Kidney (tissue), 13 donors: ENCODE measurements at regions not wholly inside any gene's neighbourhood (a gene's known extent, or its start where the extent isn't known, plus 50 kb on each side); places are given as distances from the start of the nearest gene placed in this dataset.

ENCODE experiments used
- DNase-seq, 5 donors: peaks; one replicate each; pipeline ENCODE4 v3.0.0-alpha.2; 2013 to 2020
- FAIRE-seq: peaks from 2 replicates; lab custom pipeline; 2012; peaks lifted over from hg19 to GRCh38; lab: Jason Lieb, UNC
- H3K27ac ChIP-seq, 2 donors: one replicate each; pipeline ENCODE4 v1.7.0; 2013; ENCODE audit warnings: low read depth in 2 of 2, low read length in 2 of 2, inconsistent platforms in 1 of 2
- H3K27me3 ChIP-seq: one replicate; pipeline ENCODE4 v1.7.1; 2013; ENCODE audit warnings: low read length, inconsistent platforms; ENCODE audit not compliant: control insufficient read depth, insufficient read depth
- H3K36me3 ChIP-seq, 3 donors: one replicate each; pipeline versions ENCODE4 v1.7.0 to v1.7.1; 2013; ENCODE audit warnings: low read length in 3 of 3, control low read depth in 1 of 3, inconsistent platforms in 1 of 3; ENCODE audit not compliant: insufficient read depth in 3 of 3, control insufficient read depth in 2 of 3
- H3K4me1 ChIP-seq, 3 donors: one replicate each; pipeline versions ENCODE4 v1.7.0 to v1.7.1; 2013; ENCODE audit warnings: low read length in 3 of 3, inconsistent platforms in 1 of 3, low read depth in 1 of 3; ENCODE audit not compliant: control insufficient read depth in 2 of 3, insufficient read depth in 2 of 3
- H3K4me3 ChIP-seq, 3 donors: one replicate each; pipeline versions ENCODE4 v1.7.0 to v1.8.1; 2013; ENCODE audit warnings: low read length in 3 of 3, control low read depth in 1 of 3, inconsistent platforms in 1 of 3
- H3K9ac ChIP-seq, 3 donors: one replicate each; pipeline versions ENCODE4 v1.7.0 to v1.7.1; 2013; ENCODE audit warnings: low read length in 3 of 3, control low read depth in 1 of 3, inconsistent platforms in 1 of 3
- H3K9me3 ChIP-seq, 3 donors: one replicate each; pipeline versions ENCODE4 v1.7.0 to v1.7.1; 2013; ENCODE audit warnings: low read length in 3 of 3, control low read depth in 1 of 3, inconsistent platforms in 1 of 3; ENCODE audit not compliant: control insufficient read depth in 2 of 3, insufficient read depth in 1 of 3
- intact Hi-C: fragments of 100-400 bp; cut with DNase I; formaldehyde crosslinking; loops from one replicate; pipeline ENCODE4 v1.11.1; 2022
- TF ChIP-seq, protein P1 (sequence below): IDR thresholded peaks from 3 replicates; pipeline ENCODE4 v1.5.1; 2012; ENCODE audit warnings: mild to moderate bottlenecking, moderate library complexity, borderline replicate concordance; ENCODE audit not compliant: insufficient read depth; ENCODE audit errors: extremely low read depth
- donor health status: control.
- donor health status: control.
- donor health status: control.
- donor health status: control.
- donor health status: control.
- donor health status: DM: yes; HTN: yes; CAD: no.
- donor health status: Normal renal cell carcinoma (clear cell type).

DNA sequence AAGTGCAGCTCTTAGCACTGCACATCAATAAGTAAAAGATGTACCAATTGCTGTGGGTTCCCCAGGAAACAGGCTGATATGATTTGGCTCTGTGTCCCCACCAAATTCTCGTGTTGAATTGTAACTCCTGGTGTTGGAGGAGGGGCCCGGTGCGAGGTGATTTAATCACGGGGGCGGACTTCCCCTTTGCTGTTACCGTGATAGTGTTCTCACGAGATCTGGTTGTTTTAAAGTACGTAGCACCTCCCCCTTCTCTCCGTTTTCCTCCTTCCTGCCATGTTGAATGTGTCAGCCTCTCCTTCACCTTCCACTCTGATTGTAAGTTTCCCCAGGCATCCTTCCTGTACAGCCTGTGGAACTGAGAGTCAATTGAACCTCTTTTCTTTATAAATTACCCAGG, 93.2 kb upstream of the ACTBL2 start:
- Histone ChIP-seq H3K4me3 (no peak overlapping the region), H3K9me3 (peaks cover 0 to 1% (median 0%) of the 10 kb centered on the region in 3 donors), H3K4me1 (no peaks in the 10 kb centered on the region), H3K27ac (no peak overlapping the region), H3K27me3 (no peaks in the 10 kb centered on the region), H3K36me3 (no peaks in the 10 kb centered on the region), H3K9ac (no peak overlapping the region)
- TF ChIP-seq, protein P1, sequence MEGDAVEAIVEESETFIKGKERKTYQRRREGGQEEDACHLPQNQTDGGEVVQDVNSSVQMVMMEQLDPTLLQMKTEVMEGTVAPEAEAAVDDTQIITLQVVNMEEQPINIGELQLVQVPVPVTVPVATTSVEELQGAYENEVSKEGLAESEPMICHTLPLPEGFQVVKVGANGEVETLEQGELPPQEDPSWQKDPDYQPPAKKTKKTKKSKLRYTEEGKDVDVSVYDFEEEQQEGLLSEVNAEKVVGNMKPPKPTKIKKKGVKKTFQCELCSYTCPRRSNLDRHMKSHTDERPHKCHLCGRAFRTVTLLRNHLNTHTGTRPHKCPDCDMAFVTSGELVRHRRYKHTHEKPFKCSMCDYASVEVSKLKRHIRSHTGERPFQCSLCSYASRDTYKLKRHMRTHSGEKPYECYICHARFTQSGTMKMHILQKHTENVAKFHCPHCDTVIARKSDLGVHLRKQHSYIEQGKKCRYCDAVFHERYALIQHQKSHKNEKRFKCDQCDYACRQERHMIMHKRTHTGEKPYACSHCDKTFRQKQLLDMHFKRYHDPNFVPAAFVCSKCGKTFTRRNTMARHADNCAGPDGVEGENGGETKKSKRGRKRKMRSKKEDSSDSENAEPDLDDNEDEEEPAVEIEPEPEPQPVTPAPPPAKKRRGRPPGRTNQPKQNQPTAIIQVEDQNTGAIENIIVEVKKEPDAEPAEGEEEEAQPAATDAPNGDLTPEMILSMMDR: no peak
- DNase-seq (no peak), FAIRE-seq (no peak)
- intact Hi-C loops: no loop called here

DNA sequence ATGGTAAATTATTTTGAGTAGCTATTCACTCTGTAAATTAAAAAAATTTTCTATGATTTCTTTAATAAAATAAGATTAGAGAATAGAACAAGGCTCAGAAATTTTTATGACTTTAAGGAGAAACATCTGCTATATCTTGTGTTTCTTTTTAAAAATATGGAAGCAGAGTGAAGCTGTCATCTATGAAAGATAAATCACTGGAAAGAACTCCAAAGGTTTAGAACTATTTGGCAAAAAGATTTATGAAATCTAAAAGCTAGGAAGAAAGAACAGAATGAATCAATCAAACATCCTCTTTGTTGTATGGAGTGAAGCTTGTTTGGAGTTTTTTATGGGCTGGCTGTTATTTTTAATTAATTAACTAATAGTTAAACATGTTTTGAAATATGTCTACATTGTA, 89.8 kb upstream of the ACTBL2 start:
- H3K27ac ChIP-seq: no peak overlapping the region
- TF ChIP-seq, protein P1: no peak
- H3K9ac ChIP-seq: no peak overlapping the region
- H3K4me3 ChIP-seq: no peak overlapping the region
- intact Hi-C loops: no loop called here
- DNase-seq (peak in 2 of 5 donors; percentile 63 to 85), FAIRE-seq (no peak)
- H3K36me3 ChIP-seq: no peaks in the 10 kb centered on the region
- H3K9me3 ChIP-seq: no peaks in the 10 kb centered on the region
- no peaks in the 10 kb centered on the region for H3K4me1 ChIP-seq
- no peaks in the 10 kb centered on the region for H3K27me3 ChIP-seq

DNA sequence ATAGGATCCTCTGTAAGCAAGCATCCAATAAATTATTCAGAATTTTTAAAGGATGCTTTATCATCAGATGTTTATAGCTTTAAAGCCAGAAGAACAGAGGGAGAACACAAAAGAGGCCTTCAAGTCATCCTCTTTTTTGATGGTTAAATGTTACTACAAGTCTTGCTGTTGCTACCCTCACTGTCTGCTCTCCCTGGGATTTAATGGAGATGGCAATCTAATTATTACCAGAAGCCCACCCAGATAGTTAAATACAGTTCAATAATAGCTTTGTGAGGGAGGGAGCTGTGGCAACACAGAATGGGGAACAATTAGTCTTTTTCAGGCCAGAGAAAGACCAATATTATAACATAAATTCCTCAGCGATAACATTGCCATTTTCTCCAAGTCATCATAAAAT, 87.0 kb upstream of the ACTBL2 start:
- Histone ChIP-seq H3K27me3 (no peaks in the 10 kb centered on the region), H3K4me3 (no peak overlapping the region), H3K27ac (no peak overlapping the region), H3K4me1 (no peaks in the 10 kb centered on the region), H3K9me3 (no peaks in the 10 kb centered on the region), H3K36me3 (no peaks in the 10 kb centered on the region), H3K9ac (no peak overlapping the region)
- TF ChIP-seq, protein P1: no peak
- DNase-seq: peak in 1 of 5 donors; percentile 37
- intact Hi-C loops: no loop called here
- no peak for FAIRE-seq

DNA sequence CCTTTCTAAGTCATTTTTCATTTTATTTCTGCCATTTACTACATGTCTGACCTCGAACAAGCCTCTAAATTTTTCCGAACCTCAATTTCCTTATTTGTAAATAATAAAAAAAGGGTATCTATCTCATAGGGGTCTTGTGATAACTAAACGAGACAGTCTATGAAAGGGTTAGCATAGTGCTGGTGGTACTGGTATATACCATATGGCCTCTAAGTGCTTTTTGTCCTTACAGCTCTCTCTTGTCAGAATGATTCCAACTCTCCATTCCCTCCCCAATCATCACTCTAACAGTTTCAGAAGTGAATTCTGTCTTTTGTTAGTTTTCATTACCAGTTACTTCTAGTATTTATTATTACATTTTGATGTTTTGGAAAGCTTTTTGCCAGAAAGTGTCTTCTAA, 85.5 kb upstream of the ACTBL2 start:
- Histone ChIP-seq H3K27me3 (no peaks in the 10 kb centered on the region), H3K36me3 (no peaks in the 10 kb centered on the region), H3K9me3 (no peaks in the 10 kb centered on the region), H3K4me3 (no peak overlapping the region), H3K4me1 (no peaks in the 10 kb centered on the region), H3K27ac (no peak overlapping the region), H3K9ac (no peak overlapping the region)
- DNase-seq: no peak
- intact Hi-C loops: no loop called here
- FAIRE-seq: no peak
- TF ChIP-seq, protein P1: no peak
